DMS 273 (cell line): ENCODE measurements at regions not wholly inside any gene's neighbourhood (a gene's known extent, or its start where the extent isn't known, plus 50 kb on each side); places are given as distances from the start of the nearest gene placed in this dataset.
A peak's percentile ranks its signal among the peaks of the same experiment; 100 is the strongest.

ENCODE experiments used
- DNase-seq: peaks from one replicate; lab custom pipeline; 2025; ENCODE audit not compliant: unreplicated experiment; lab: John Stamatoyannopoulos, UW

GRCh38 chr1:244106837-244107493 is 55.9 kb downstream of the ZBTB18 start:
- peak; percentile 81 for DNase-seq

- no peak for DNase-seq
Measured at GRCh38 chr1:244111027-244111426, 59.9 kb downstream of the ZBTB18 start.

GRCh38 chr1:244112041-244112440 is 61.0 kb downstream of the ZBTB18 start:
- no peak for DNase-seq

- DNase-seq: no peak
Measured at GRCh38 chr1:244112636-244113035, 61.6 kb downstream of the ZBTB18 start.

- DNase-seq: no peak
Measured at GRCh38 chr1:244113532-244114320, 62.6 kb downstream of the ZBTB18 start.

GRCh38 chr1:244114892-244115291 is 63.8 kb downstream of the ZBTB18 start:
- DNase-seq: no peak

- no peak for DNase-seq
Measured at GRCh38 chr1:244116946-244117345, 65.9 kb downstream of the ZBTB18 start.

- peak; percentile 13 for DNase-seq
Measured at GRCh38 chr1:244118109-244118761, 67.2 kb downstream of the ZBTB18 start.

GRCh38 chr1:244128591-244129383 is 77.7 kb downstream of the ZBTB18 start:
- DNase-seq: no peak

- no peak for DNase-seq
Measured at GRCh38 chr1:244137276-244137675, 86.2 kb downstream of the ZBTB18 start.

- no peak for DNase-seq
Measured at GRCh38 chr1:244137725-244138124, 86.6 kb downstream of the ZBTB18 start.

- DNase-seq: no peak
Measured at GRCh38 chr1:244138399-244138798, 87.3 kb downstream of the ZBTB18 start.

GRCh38 chr1:244139655-244140054 is 88.6 kb downstream of the ZBTB18 start:
- DNase-seq: no peak

- DNase-seq: no peak
Measured at GRCh38 chr1:244140420-244140819, 89.3 kb downstream of the ZBTB18 start.

GRCh38 chr1:244144053-244144452 is 93.0 kb downstream of the ZBTB18 start:
- DNase-seq: no peak

- no peak for DNase-seq
Measured at GRCh38 chr1:244150071-244150470, 99.0 kb downstream of the ZBTB18 start.

- no peak for DNase-seq
Measured at GRCh38 chr1:244150665-244151064, 99.6 kb downstream of the ZBTB18 start.

GRCh38 chr1:244151537-244151936 is 100.5 kb downstream of the ZBTB18 start:
- DNase-seq: no peak

- no peak for DNase-seq
Measured at GRCh38 chr1:244154508-244154871, 103.4 kb downstream of the ZBTB18 start.

GRCh38 chr1:244154872-244155531 is 103.9 kb downstream of the ZBTB18 start:
- DNase-seq: no peak

GRCh38 chr1:244155661-244156060 is 104.6 kb downstream of the ZBTB18 start:
- no peak for DNase-seq
